Panc1 (cell line): ENCODE measurements at regions not wholly inside any gene's neighbourhood (a gene's known extent, or its start where the extent isn't known, plus 50 kb on each side); places are given as distances from the start of the nearest gene placed in this dataset.
A peak's percentile ranks its signal among the peaks of the same experiment; 100 is the strongest.

Experiments
- ATAC-seq: fragments of 200-7000 bp; cut with Tn5 transposase; 2 replicates; pipeline ENCODE4 v1.9.1; 2020; ENCODE audit warnings: mild to moderate bottlenecking, moderate library complexity
- BruUV-seq: library from RNA; stranded (reverse); fragments of 400-500 nt; replicated peaks from 2 replicates; lab custom pipeline; 2021; lab: Mats Ljungman, UMichigan
- CTCF ChIA-PET: fragments of 300-600 bp; sonication (Branson Sonifier 250); formaldehyde crosslinking; loops from one replicate; lab custom pipeline; 2022; ENCODE audit warnings: antibody characterized with exemption; lab: Charles Lee
- POLR2A ChIA-PET: fragments of 300-600 bp; sonication (Branson Sonifier 250); formaldehyde crosslinking; loops from one replicate; lab custom pipeline; 2022; ENCODE audit warnings: antibody characterized with exemption; lab: Charles Lee
- DNase-seq: peaks from one replicate; pipeline ENCODE4 v3.0.0-alpha.2; 2010; ENCODE audit warnings: low read depth, low spot score
- H3K27ac ChIP-seq: 2 replicates; pipeline ENCODE4 v1.5.1; 2011; ENCODE audit warnings: mild to moderate bottlenecking, low read length, inconsistent platforms
- H3K27me3 ChIP-seq: fragments of 200-500 bp; sonication (Bioruptor generic); 2 replicates; pipeline ENCODE4 v1.6.0; 2014; ENCODE audit warnings: low read length, inconsistent platforms; ENCODE audit not compliant: control insufficient read depth, insufficient read depth
- H3K36me3 ChIP-seq: fragments of 200-500 bp; sonication (Bioruptor generic); 2 replicates; pipeline ENCODE4 v1.5.1; 2014; ENCODE audit warnings: inconsistent platforms, mild to moderate bottlenecking, low read length, moderate library complexity; ENCODE audit not compliant: control insufficient read depth, insufficient read depth
- H3K4me1 ChIP-seq: 2 replicates; pipeline ENCODE4 v1.5.1; 2011; ENCODE audit warnings: inconsistent platforms, mild to moderate bottlenecking, low read length, moderate library complexity; ENCODE audit not compliant: control insufficient read depth, insufficient read depth
- H3K4me3 ChIP-seq, 2 experiments: 2 replicates each; pipeline ENCODE4 v1.5.1; 2011 to 2012; ENCODE audit warnings: low read depth in 2 of 2, low read length in 2 of 2, mild to moderate bottlenecking in 2 of 2, inconsistent platforms in 1 of 2, moderate library complexity in 1 of 2
- H3K9me3 ChIP-seq: fragments of 200-500 bp; sonication (Bioruptor generic); 2 replicates; pipeline ENCODE4 v1.5.1; 2014; ENCODE audit warnings: low read depth, mild to moderate bottlenecking, inconsistent platforms, low read length, moderate library complexity; ENCODE audit not compliant: control insufficient read depth, insufficient read depth
- POLR2AphosphoS5 ChIP-seq: IDR thresholded peaks from 2 replicates; pipeline ENCODE4 v1.6.1; 2012; ENCODE audit warnings: mild to moderate bottlenecking, low read depth, low read length, moderate library complexity
- SIN3A ChIP-seq: IDR thresholded peaks from 2 replicates; pipeline ENCODE4 v1.6.1; 2012; ENCODE audit warnings: low read depth, mild to moderate bottlenecking, low read length, moderate library complexity, borderline replicate concordance; ENCODE audit not compliant: insufficient read depth
- TCF7L2 ChIP-seq: IDR thresholded peaks from 2 replicates; pipeline ENCODE4 v1.6.1; 2011; ENCODE audit warnings: mild to moderate bottlenecking, low read depth, low read length, inconsistent platforms
- in situ Hi-C: cut with HindIII; loops from 2 replicates; pipeline ENCODE4 v1.10.0; 2016; ENCODE audit warnings: low sequenced_read_pairs, low pct_unique_long_range_greater_than_20kb
- intact Hi-C: fragments of 100-400 bp; cut with micrococcal nuclease; formaldehyde crosslinking; loops from one replicate; pipeline ENCODE4 v1.10.0; 2022; ENCODE audit not compliant: unreplicated experiment
- TF ChIP-seq, protein P1 (sequence below): fragments of 450-650 bp; IDR thresholded peaks from 2 replicates; pipeline ENCODE4 v1.5.1; 2017; ENCODE audit warnings: mild to moderate bottlenecking
- TF ChIP-seq, protein P2 (sequence below), 2 experiments: IDR thresholded peaks; 2 replicates each; pipeline ENCODE4 v1.6.1; 2011 to 2012; ENCODE audit warnings: low read depth in 2 of 2, control low read depth in 1 of 2, low read length in 1 of 2, mild to moderate bottlenecking in 1 of 2, moderate library complexity in 1 of 2; ENCODE audit not compliant: insufficient read depth in 1 of 2

DNA sequence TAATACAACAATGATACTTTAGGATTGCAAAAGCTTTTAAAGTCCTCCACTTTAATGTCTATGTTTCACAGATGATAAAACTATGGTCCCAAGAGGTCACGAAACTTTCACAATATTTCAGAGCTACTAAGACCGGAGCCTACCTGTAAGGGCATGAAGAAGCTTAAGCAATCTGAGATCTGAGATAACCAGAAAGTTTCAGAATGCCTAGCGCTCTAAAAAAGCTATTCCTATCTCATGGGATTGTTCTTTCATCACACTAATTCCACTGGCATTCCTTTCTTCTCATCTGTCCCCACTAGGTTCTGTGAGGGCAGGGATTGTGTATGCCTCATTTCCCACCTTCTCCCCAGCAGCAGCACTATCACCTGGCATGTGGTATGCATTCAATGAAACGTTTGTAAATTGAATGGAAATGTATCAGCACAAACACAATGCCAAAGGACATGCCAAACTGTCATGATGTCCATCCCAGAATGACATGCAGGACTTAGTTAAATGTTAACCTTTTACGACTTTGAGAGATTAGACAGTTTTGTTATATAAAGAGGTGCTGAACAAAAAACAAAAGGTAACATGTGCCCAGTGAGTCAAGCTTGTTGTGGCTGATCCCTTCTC lies 104.7 kb upstream of the NR2F2 start:
- Histone ChIP-seq H3K4me1 (peaks cover 3% of the 10 kb centered on the region; the same call in 1 of the 2 replicates), H3K36me3 (no peaks in the 10 kb centered on the region), H3K4me3 (no peak overlapping the region), H3K27me3 (no peaks in the 10 kb centered on the region), H3K27ac (no peak overlapping the region), H3K9me3 (no peaks in the 10 kb centered on the region)
- BruUV-seq, result no TSS peak
- DNase-seq, result no peak
- in situ Hi-C loops (no loop called here), intact Hi-C loops (no loop called here)
- TF ChIP-seq POLR2AphosphoS5 (no peak), TCF7L2 (no peak), SIN3A (no peak)
- TF ChIP-seq, protein P1, sequence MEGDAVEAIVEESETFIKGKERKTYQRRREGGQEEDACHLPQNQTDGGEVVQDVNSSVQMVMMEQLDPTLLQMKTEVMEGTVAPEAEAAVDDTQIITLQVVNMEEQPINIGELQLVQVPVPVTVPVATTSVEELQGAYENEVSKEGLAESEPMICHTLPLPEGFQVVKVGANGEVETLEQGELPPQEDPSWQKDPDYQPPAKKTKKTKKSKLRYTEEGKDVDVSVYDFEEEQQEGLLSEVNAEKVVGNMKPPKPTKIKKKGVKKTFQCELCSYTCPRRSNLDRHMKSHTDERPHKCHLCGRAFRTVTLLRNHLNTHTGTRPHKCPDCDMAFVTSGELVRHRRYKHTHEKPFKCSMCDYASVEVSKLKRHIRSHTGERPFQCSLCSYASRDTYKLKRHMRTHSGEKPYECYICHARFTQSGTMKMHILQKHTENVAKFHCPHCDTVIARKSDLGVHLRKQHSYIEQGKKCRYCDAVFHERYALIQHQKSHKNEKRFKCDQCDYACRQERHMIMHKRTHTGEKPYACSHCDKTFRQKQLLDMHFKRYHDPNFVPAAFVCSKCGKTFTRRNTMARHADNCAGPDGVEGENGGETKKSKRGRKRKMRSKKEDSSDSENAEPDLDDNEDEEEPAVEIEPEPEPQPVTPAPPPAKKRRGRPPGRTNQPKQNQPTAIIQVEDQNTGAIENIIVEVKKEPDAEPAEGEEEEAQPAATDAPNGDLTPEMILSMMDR, result no peak
- TF ChIP-seq, protein P2, sequence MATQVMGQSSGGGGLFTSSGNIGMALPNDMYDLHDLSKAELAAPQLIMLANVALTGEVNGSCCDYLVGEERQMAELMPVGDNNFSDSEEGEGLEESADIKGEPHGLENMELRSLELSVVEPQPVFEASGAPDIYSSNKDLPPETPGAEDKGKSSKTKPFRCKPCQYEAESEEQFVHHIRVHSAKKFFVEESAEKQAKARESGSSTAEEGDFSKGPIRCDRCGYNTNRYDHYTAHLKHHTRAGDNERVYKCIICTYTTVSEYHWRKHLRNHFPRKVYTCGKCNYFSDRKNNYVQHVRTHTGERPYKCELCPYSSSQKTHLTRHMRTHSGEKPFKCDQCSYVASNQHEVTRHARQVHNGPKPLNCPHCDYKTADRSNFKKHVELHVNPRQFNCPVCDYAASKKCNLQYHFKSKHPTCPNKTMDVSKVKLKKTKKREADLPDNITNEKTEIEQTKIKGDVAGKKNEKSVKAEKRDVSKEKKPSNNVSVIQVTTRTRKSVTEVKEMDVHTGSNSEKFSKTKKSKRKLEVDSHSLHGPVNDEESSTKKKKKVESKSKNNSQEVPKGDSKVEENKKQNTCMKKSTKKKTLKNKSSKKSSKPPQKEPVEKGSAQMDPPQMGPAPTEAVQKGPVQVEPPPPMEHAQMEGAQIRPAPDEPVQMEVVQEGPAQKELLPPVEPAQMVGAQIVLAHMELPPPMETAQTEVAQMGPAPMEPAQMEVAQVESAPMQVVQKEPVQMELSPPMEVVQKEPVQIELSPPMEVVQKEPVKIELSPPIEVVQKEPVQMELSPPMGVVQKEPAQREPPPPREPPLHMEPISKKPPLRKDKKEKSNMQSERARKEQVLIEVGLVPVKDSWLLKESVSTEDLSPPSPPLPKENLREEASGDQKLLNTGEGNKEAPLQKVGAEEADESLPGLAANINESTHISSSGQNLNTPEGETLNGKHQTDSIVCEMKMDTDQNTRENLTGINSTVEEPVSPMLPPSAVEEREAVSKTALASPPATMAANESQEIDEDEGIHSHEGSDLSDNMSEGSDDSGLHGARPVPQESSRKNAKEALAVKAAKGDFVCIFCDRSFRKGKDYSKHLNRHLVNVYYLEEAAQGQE (IDR thresholded peaks at IDR 0.05; ENCODE audit: insufficient read depth in 1 of 2, low read depth in 2 of 2, low read length in 1 of 2), result no peak
- ChIA-PET CTCF (no interaction called here), POLR2A (no interaction called here)
- ATAC-seq, result no peak

GRCh38 chr15:96230526-96231181 lies 99.8 kb upstream of the NR2F2 start:
- H3K27ac ChIP-seq, result no peak overlapping the region

More at GRCh38 chr15:96230526-96231181, 99.8 kb upstream of the NR2F2 start:
- Histone ChIP-seq H3K4me1 (peaks cover 8% of the 10 kb centered on the region; the same call in 1 of the 2 replicates), H3K4me3 (no peak overlapping the region), H3K36me3 (no peaks in the 10 kb centered on the region), H3K27me3 (no peaks in the 10 kb centered on the region), H3K9me3 (no peaks in the 10 kb centered on the region)
- intact Hi-C loops, result no loop called here
- ChIA-PET CTCF (no interaction called here), POLR2A (no interaction called here)
- DNase-seq, result peak; percentile 90
- no peak for TF ChIP-seq POLR2AphosphoS5
- TF ChIP-seq TCF7L2, result no peak
- TF ChIP-seq SIN3A, result no peak
- TF ChIP-seq, protein P1, result no peak
- TF ChIP-seq, protein P2 (IDR thresholded peaks at IDR 0.05; ENCODE audit: insufficient read depth in 1 of 2, low read depth in 2 of 2, low read length in 1 of 2), result no peak
- no TSS peak for BruUV-seq
- in situ Hi-C loops, result no loop called here
- peak; percentile 79 for ATAC-seq
